C4-2B (cell line): ENCODE measurements at regions not wholly inside any gene's neighbourhood (a gene's known extent, or its start where the extent isn't known, plus 50 kb on each side); places are given as distances from the start of the nearest gene placed in this dataset.
A peak's percentile ranks its signal among the peaks of the same experiment; 100 is the strongest.

ENCODE experiments used
- H3K27ac ChIP-seq: fragments of 450-650 bp; 2 replicates; pipeline ENCODE4 v1.5.1; 2017
- CTCF ChIP-seq: fragments of 450-650 bp; conservative IDR thresholded peaks from 2 replicates; pipeline ENCODE4 v1.5.1; 2017; ENCODE audit warnings: mild to moderate bottlenecking
- ZFX ChIP-seq: fragments of 450-650 bp; IDR thresholded peaks from 2 replicates; pipeline ENCODE4 v1.6.1; 2017

DNA sequence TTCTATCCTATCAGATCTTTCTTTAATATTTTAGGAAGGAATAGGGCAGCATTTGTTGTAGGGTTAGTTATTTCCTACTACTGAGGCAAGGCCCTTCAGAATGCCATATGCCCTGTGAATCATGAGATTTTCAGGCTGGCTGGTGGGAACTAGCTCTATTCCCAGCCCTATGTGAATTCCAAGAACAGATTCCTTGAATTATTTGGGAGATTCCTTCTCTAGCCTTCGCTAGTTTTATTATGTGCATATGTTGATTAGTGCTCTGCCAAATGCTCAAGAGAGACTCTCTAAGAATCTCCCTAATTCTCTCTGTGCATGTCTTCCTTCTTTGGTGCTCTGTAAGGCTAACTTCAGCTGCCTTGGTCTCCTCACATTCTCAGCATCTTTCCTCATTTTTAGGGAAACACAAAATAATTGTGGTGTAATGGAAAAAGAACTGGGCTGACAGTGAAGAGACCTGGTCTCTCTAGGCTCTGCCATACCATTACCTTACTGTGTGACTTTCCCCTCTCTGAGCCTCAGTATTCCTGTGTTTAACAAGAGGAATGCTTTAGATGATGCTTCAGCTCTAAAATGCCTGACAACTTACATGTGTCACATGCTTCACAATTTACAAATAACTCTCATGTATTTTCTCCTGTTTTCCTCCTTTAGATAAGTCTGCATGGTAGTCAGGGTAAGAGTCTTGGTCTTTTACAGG lies 79.7 kb downstream of the VMA21 start:
- no peak for TF ChIP-seq CTCF
- TF ChIP-seq ZFX: no peak
- H3K27ac ChIP-seq: no peak overlapping the region

GRCh38 chrX:151478058-151478457 lies 81.1 kb downstream of the VMA21 start:
- no peak for TF ChIP-seq ZFX
- TF ChIP-seq CTCF: no peak
- no peak overlapping the region for H3K27ac ChIP-seq

GRCh38 chrX:151488677-151489076 lies 74.8 kb upstream of the PASD1 start:
- H3K27ac ChIP-seq: no peak overlapping the region
- peak; percentile 67 for TF ChIP-seq CTCF
- no peak for TF ChIP-seq ZFX

GRCh38 chrX:151505796-151506195 lies 57.7 kb upstream of the PASD1 start:
- H3K27ac ChIP-seq: no peak overlapping the region
- TF ChIP-seq ZFX: no peak
- TF ChIP-seq CTCF: peak; percentile 56

GRCh38 chrX:151510203-151510602 lies 53.3 kb upstream of the PASD1 start:
- no peak for TF ChIP-seq ZFX
- no peak for TF ChIP-seq CTCF
- H3K27ac ChIP-seq: no peak overlapping the region

DNA sequence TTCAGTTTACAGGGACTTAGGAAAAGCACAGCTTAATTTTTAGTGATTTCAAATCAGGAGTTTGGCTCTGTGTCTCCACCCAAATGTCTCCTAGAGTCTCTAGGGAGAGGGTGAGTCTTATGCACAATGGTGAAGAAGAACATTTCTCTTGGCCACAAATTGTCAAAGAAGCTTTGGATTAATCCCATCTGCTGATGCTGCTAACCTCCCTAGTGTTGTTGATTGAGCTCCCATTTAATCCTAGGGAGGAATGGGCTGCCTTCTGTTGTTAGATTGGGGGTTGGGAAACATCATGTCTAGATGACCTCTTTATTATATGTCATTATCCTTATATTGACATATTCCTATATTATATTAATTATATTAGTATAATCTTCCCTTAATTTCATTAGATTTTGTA lies 50.0 kb upstream of the PASD1 start:
- no peak for TF ChIP-seq ZFX
- TF ChIP-seq CTCF: no peak
- H3K27ac ChIP-seq: no peak overlapping the region
